Thyroid gland (tissue), 4 donors: ENCODE measurements at regions not wholly inside any gene's neighbourhood (a gene's known extent, or its start where the extent isn't known, plus 50 kb on each side); places are given as distances from the start of the nearest gene placed in this dataset.

Experiments used
- DNase-seq, 2 donors: peaks; one replicate each; pipeline ENCODE4 v3.0.0-alpha.2; 2019
- H3K27ac ChIP-seq, 3 donors: fragments of 200-600 bp; sonication (generic); 1 replicate in 2 of 3; 2 replicates in 1 of 3; pipeline ENCODE4 v1.5.1; 2016 to 2019; ENCODE audit warnings: mild to moderate bottlenecking in 1 of 3, moderate library complexity in 1 of 3
- H3K27me3 ChIP-seq: fragments of 200-600 bp; sonication (generic); one replicate; pipeline ENCODE4 v1.5.1; 2019
- H3K36me3 ChIP-seq, 2 donors: fragments of 200-600 bp; sonication (generic); one replicate each; pipeline ENCODE4 v1.5.1; 2016 to 2019
- H3K4me1 ChIP-seq, 2 donors: fragments of 200-600 bp; sonication (generic); one replicate each; pipeline ENCODE4 v1.5.1; 2017 to 2019
- H3K4me3 ChIP-seq, 3 donors: fragments of 200-600 bp; sonication (generic); replicated peaks in 1 of 3; 1 replicate in 2 of 3; 2 replicates in 1 of 3; pipeline ENCODE4 v1.5.1; 2016; ENCODE audit warnings: mild to moderate bottlenecking in 1 of 3
- H3K9me3 ChIP-seq: fragments of 200-600 bp; sonication (generic); one replicate; pipeline ENCODE4 v1.5.1; 2017
- POLR2A ChIP-seq, 2 donors: fragments of 450-650 bp; IDR thresholded peaks; one replicate each; pipeline ENCODE4 v1.6.1; 2017; ENCODE audit warnings: antibody characterized with exemption in 2 of 2, mild to moderate bottlenecking in 2 of 2, moderate library complexity in 1 of 2
- WGBS, 2 donors: methylation state at CpG; one replicate each; pipeline ENCODE4 v1.1.5; 2017; 5-methylcytosine and 5-hydroxymethylcytosine counted together
- intact Hi-C: fragments of 100-400 bp; cut with DNase I; formaldehyde crosslinking; loops from one replicate; pipeline ENCODE4 v1.15.1; 2023
- TF ChIP-seq, protein P1 (sequence below), 6 experiments: fragments of 200-600 bp in 3 of 6; fragments of 450-650 bp in 3 of 6; sonication (generic) in 3 of 6; IDR thresholded peaks; one replicate each; pipeline ENCODE4 v1.5.1; 2016 to 2019; ENCODE audit warnings: antibody characterized with exemption in 6 of 6, mild to moderate bottlenecking in 2 of 6, inconsistent platforms in 1 of 6, moderate library complexity in 1 of 6

- TF ChIP-seq POLR2A (IDR thresholded peaks at IDR 0.05) = no peak
- Histone ChIP-seq H3K4me3 (no peak overlapping the region), H3K9me3 (no peaks in the 10 kb centered on the region), H3K36me3 (no peaks in the 10 kb centered on the region), H3K4me1 (peaks cover 4 to 7% of the 10 kb centered on the region in 2 donors), H3K27me3 (no peaks in the 10 kb centered on the region), H3K27ac (no peak overlapping the region)
- 83 to 87% methylated on average over 5 of the region's 5 CpGs for WGBS, 2 donors
- intact Hi-C loops = no loop called here
- DNase-seq = no peak
These were observed 64.3 kb downstream of the IRX6 start for GRCh38 chr16:55388131-55388862.

DNA sequence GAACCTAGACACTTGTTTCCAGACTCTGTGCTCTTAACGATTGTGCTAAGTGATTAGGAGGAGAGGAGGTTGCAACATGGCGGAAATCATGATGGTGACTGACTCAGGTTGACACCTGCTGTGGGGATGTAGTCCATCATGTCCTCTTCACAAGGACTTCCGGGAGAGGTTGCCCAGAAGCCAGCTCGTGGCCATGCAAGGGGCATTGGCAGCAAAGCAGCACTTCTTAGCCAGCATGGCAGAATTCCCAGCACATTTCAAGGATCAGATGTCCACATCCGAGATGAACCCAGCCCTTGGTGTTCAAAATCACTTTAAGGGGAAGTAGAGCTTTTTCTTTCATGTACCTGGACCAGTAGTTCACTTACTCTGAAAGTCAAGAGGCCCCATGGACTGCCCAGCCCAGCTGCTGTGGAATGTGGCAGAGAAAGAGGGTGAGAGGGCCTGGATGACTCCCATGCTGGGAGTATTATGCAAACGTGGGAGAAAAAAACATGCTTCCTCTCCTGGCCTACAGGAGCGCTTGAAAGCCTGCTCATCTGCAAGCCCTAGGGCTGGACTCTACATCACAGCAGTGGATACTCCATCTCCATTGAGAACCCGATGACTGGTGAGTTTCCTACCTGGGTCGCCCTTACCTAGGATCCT lies 65.5 kb downstream of the IRX6 start:
- peak; percentile 83 to 89 for DNase-seq
- no peaks in the 10 kb centered on the region for H3K27me3 ChIP-seq
- no peaks in the 10 kb centered on the region for H3K36me3 ChIP-seq
- no peak overlapping the region for H3K4me3 ChIP-seq
- WGBS, 2 donors = 62 to 66% methylated on average over 8 to 9 of the region's 9 CpGs
- no peak overlapping the region for H3K27ac ChIP-seq
- H3K9me3 ChIP-seq = no peaks in the 10 kb centered on the region
- H3K4me1 ChIP-seq = peaks cover 4 to 7% of the 10 kb centered on the region in 2 donors
- intact Hi-C loops = loop anchor here (10.0 kb wide), 1 partner anchor 55 kb away; no protein-coding TSS in a partner anchor
- TF ChIP-seq, protein P1, sequence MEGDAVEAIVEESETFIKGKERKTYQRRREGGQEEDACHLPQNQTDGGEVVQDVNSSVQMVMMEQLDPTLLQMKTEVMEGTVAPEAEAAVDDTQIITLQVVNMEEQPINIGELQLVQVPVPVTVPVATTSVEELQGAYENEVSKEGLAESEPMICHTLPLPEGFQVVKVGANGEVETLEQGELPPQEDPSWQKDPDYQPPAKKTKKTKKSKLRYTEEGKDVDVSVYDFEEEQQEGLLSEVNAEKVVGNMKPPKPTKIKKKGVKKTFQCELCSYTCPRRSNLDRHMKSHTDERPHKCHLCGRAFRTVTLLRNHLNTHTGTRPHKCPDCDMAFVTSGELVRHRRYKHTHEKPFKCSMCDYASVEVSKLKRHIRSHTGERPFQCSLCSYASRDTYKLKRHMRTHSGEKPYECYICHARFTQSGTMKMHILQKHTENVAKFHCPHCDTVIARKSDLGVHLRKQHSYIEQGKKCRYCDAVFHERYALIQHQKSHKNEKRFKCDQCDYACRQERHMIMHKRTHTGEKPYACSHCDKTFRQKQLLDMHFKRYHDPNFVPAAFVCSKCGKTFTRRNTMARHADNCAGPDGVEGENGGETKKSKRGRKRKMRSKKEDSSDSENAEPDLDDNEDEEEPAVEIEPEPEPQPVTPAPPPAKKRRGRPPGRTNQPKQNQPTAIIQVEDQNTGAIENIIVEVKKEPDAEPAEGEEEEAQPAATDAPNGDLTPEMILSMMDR (IDR thresholded peaks at IDR 0.05) = peak in 1 of 6 experiments; percentile 9
- TF ChIP-seq POLR2A (IDR thresholded peaks at IDR 0.05) = no peak

GRCh38 chr16:55390630-55391237 lies 66.7 kb downstream of the IRX6 start:
- Histone ChIP-seq H3K4me3 (no peak overlapping the region), H3K27me3 (no peaks in the 10 kb centered on the region), H3K9me3 (no peaks in the 10 kb centered on the region), H3K27ac (no peak overlapping the region), H3K4me1 (peaks cover 4 to 7% of the 10 kb centered on the region in 2 donors), H3K36me3 (no peaks in the 10 kb centered on the region)
- no peak for DNase-seq
- no peak for TF ChIP-seq POLR2A (IDR thresholded peaks at IDR 0.05)
- TF ChIP-seq, protein P1 (IDR thresholded peaks at IDR 0.05) = no peak
- 88 to 90% methylated on average over 8 of the region's 8 CpGs for WGBS, 2 donors
- intact Hi-C loops = loop anchor here (10.0 kb wide), 1 partner anchor 56 kb away; no protein-coding TSS in a partner anchor

GRCh38 chr16:55391760-55392375 lies 67.9 kb downstream of the IRX6 start:
- no peak for DNase-seq
- no peak overlapping the region for H3K4me3 ChIP-seq
- TF ChIP-seq, protein P1 (IDR thresholded peaks at IDR 0.05) = no peak
- TF ChIP-seq POLR2A (IDR thresholded peaks at IDR 0.05) = no peak
- H3K27me3 ChIP-seq = no peaks in the 10 kb centered on the region
- no peaks in the 10 kb centered on the region for H3K9me3 ChIP-seq
- H3K27ac ChIP-seq = no peak overlapping the region
- no peaks in the 10 kb centered on the region for H3K36me3 ChIP-seq
- 61 to 66% methylated on average over 2 of the region's 2 CpGs for WGBS, 2 donors
- peaks cover 4 to 7% of the 10 kb centered on the region in 2 donors for H3K4me1 ChIP-seq
- intact Hi-C loops = loop anchor here (10.0 kb wide), 1 partner anchor 57 kb away; no protein-coding TSS in a partner anchor

DNA sequence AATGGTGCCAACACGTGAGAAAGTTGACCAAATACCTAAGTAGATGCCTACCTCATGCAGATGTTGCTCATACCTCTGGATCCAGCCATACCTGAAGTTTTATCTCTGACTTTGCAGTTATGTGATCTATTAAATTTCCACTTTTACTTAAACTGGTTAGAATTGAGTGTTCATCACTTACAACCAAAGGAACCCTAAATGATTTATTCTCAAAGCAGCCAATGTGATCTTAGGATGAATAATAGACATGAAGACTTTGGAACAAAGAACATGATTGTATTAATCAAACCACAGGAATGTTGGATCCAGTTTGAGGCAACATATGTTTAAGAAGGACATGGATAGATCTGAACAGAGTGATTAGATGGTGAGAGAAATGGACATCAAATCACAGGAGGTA lies 68.7 kb downstream of the IRX6 start:
- no peak overlapping the region for H3K4me3 ChIP-seq
- no peak overlapping the region for H3K27ac ChIP-seq
- TF ChIP-seq POLR2A (IDR thresholded peaks at IDR 0.05) = no peak
- TF ChIP-seq, protein P1 (IDR thresholded peaks at IDR 0.05) = no peak
- WGBS, 2 donors = 74 to 85% methylated on average over 1 of the region's 1 CpG
- no peaks in the 10 kb centered on the region for H3K9me3 ChIP-seq
- peaks cover 4 to 7% of the 10 kb centered on the region in 2 donors for H3K4me1 ChIP-seq
- H3K27me3 ChIP-seq = no peaks in the 10 kb centered on the region
- DNase-seq = no peak
- no peaks in the 10 kb centered on the region for H3K36me3 ChIP-seq
- intact Hi-C loops = loop anchor here (10.0 kb wide), 1 partner anchor 58 kb away; no protein-coding TSS in a partner anchor
